G401 (cell line): ENCODE measurements at regions not wholly inside any gene's neighbourhood (a gene's known extent, or its start where the extent isn't known, plus 50 kb on each side); places are given as distances from the start of the nearest gene placed in this dataset.
"Not testable (repeated sequence)": the region's sequence is repeated elsewhere in the genome, so short reads cannot be mapped to it uniquely, and the experiment has no call there.

Experiments
- DNase-seq: peaks from one replicate; pipeline ENCODE4 v3.0.0-alpha.2; 2015; ENCODE audit warnings: low spot score
- in situ Hi-C: cut with HindIII; loops from 2 replicates; pipeline ENCODE4 v1.10.0; 2016; ENCODE audit warnings: low sequenced_read_pairs, mixed read lengths

DNA sequence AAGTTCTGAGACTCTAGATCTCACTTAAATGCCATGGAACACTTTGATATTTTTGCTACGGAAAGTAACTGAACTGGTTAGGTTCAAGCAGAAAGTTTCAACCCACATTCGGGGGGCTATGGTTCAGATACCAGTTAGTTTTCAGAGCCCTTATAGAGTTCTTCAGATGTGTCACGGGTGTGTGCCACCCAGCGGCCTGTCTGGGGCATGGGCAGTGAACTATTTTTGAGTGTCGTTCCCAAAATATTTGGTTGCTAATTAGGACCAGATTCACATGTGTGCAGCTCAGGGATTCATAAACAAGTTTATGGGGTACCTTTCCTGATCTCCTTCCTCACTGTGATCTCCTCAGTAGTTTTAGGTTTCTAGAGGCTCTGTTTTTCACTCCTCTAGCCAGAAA lies 271.9 kb downstream of the C7orf25 start:
- DNase-seq: no peak
- in situ Hi-C loops: no loop called here

DNA sequence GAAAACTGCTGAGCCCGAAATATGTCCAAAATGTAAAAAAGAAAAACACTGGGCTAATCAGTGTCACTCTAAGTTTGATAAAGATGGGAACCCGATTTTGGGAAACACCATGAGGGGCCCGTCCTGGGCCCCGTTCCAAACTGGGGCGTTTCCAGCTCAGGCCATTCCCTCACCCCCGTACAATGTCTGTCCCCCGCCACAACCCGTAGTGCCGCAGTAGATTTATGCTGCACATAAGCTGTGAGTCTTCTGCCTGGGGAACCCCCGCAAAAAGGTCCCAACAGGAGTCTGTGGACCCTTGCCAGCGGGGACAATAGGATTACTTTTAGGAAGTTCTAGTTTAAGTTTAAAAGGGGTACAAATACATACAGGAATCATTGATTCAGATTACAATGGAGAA lies 275.5 kb downstream of the C7orf25 start:
- DNase-seq, in situ Hi-C loops: not testable (repeated sequence)

DNA sequence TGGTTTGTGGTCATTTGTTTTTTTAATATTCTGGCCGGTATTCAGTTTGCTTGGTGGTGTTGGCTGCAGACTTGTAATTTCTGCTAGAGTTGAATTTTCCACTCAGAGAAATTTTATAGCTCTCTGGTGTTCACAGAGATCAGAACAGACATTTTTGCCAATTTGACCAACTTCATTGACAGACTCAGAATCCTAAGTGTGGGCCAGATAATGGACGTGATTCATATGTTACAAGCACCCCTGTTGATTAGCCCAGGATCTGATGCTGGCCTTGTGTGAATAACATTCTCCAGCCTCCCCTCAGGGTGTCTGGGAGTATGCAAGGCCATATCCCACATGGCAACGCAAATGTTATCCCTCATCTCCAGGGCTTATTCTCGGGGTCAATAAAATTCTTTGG lies 283.8 kb downstream of the C7orf25 start:
- no peak for DNase-seq
- in situ Hi-C loops: no loop called here

DNA sequence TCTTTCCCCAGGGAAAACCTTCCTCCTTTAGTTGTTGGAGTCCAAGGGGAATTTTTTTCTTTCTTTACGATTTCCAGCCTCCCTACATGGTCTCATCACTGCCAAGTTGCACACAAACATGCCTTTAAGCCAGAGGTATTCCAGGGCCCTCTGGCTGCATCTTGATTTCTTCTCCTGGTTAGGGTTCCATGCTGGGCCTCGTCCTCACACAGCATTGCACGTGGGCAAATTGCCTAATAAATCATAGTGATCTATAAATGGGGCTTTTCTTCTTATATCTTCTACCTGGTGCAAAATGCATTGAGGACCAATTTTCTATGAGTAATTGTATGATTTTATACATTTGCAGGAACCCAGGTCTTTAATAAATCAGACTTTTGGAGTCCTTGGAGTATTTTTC lies 284.2 kb downstream of the C7orf25 start:
- DNase-seq: no peak
- in situ Hi-C loops: no loop called here

DNA sequence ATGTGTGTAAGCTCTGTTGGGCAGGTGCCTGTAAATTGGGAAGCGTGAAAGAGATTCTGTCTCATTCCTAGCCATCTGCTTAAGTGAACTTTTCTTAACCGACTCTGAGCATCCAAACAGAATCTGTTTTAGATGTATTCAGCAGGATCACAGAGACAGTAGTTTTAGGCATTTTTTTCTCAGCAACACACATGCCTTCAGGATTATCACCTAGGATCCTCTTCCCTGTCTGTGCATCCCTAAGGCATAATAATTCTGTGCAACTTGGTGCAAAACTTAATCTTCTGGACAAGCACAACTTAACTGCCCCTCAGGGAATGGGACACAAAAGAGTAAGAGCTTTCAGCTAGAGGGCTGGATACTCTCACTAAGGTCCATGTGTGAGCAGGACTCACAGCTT lies 284.8 kb downstream of the C7orf25 start:
- DNase-seq: no peak
- in situ Hi-C loops: no loop called here

DNA sequence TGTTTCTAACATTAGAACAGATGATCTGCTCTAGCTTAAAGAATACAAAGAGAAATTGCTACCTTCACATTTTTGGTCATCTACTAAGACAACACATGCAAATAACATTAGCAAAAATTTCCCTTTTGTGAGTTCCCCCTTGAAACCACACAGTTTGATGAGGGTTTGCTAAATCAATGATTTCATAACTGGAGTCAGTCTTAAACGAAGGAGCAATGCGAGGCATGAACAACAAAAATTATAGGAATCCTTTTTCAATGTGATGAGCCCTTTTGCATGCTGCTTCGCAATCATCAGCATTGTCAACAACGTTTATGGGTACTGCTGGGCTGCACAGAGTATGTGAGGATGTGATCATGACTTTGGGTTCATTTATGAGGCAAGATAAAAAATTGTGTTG lies 286.4 kb downstream of the C7orf25 start:
- in situ Hi-C loops: no loop called here
- no peak for DNase-seq

DNA sequence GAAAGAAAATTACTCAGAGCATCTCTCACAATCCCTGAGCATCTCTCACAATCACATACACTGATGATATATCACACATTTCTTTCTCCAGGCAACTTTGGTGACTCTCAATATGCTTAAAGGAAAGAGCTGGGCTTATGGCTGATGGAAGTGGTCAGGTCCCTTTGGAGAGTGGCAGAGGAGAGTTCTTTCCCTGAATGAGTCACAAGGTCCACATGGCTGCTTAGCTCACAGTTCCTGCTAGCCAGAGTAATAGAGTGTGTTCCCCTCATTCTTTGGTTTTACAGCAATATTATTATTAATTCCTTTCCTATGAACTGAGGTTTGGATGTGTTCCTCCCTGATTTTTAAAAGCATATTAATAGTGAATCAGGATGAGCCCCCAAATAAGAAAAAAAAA lies 287.4 kb downstream of the C7orf25 start:
- in situ Hi-C loops: no loop called here
- DNase-seq: no peak

DNA sequence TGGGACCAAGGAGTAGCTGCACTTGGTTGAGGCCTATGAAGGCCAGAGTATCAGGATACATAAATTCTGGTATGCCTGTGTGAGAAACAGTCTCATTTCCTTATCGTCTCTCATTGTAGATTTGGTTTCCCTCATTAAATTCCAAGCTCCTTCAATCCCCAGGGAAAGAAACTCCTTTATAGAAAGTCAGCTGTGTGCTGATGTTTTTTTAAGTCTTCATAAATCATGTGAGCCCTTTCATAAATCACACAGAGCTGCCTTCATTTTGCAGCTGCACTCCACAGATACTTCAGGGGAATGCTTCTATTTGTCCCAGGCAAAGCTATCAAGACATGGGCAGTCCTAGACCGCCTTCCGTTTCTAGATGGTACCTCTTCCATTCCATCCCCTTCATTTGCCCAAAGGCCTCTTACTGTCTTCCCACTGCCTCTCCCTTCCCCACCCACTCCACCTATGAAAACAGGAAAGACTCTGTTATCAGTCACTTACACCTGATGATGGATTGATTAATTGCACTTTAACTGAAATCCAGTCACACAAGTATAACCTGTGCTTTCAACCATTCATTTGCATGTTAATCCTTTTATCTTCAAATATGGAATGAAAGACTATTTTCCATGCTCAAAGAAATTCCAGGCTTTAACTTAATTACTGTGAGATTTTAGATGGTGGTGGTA lies 290.2 kb downstream of the C7orf25 start:
- in situ Hi-C loops: no loop called here
- DNase-seq: no peak

DNA sequence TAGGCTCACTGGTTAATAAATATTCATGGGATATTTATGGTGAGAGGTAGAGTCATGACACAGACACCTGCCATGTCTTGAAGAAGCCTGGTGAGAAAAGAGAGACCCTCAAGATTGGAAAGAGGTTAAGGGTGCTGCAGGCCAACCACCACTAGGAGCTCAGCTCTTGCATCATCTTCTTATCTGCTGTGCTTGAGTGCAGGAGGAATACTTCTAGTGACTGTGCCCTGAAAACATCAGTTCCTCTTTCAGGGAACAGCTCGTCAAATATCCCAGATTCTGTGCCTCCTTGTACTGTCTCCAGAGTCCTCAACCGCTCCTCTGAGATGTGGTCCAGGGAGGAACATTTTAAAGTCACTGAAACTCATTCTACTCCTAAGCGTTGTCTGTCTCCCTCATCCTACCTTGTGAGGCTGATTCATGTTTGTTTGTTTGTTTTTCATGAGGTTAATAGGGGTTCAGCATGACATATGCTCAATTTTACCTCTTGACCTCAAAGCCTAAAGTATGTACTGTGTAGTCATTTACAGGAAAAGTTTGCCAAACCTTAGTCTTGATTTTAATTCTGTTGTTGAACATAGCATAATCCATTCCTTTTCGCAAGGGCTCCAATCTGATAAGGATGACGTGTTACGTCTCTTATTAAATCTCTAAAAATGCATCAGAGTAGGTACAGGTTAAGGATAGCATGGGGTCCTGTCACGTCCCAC lies 293.1 kb downstream of the C7orf25 start:
- no peak for DNase-seq
- in situ Hi-C loops: no loop called here

DNA sequence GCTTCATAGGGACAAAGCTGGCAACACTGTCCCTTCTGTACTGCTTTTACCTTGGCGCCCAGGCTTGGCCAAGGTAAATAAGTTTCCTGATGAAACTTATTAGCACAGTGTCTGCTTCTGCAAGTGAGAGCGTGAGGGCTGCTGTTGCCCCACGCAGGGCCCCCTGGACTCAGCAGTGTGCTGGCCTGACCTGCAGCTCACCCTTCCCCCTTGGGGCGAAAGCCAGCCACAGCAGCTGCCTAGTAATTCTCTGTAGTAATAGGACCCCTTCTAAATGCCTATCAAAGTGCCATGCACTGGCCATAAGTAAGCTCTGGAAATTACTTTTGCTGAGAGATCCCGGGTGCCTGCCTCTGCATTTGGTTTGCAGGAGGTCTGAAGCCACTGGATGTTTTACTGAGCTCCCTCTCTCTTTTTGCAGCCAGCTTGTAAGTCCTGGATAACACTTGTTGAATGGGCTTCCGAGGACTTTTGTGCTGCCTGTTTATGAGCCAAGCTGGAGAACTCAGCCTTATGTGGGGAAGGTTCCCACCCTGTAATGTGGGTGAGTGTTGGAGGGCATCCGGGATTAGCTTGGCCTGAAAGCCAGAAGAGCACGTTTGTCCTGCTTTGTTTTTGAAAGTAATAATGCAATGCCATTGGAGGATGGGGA lies 293.9 kb downstream of the C7orf25 start:
- in situ Hi-C loops: no loop called here
- no peak for DNase-seq

DNA sequence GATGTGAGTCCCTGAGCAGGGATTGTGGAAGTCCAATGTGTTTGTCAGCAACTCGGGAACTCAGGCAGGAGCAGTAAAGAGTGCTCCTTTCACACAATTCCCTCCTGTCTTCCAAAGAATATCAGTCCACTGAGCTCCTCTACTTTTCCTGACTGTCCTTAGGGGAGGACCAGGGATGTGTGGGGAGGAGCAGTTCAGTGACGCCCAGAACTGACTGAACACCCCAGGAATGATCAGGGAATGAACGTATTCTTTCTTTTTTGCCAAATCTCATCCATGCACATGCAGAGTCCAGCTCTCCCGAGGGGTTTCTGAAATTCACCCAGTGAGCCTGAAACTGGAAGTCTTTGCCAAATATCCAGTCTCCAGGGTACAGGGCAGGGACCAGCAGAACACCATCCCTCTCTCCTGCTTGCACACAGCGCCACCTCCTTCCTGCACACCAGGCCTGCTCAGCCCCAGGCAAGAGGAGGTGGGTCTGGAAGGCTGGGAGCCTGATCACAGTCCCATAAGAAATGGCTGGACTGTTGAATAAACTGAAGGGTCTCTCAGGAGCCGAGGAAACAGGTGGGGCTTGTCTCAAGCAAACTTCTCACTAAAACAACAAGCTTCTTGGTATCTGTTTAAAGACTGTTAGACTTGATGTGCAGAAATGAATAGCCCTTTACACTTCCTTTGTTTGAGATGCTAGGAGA lies 294.7 kb downstream of the C7orf25 start:
- DNase-seq: no peak
- in situ Hi-C loops: no loop called here

DNA sequence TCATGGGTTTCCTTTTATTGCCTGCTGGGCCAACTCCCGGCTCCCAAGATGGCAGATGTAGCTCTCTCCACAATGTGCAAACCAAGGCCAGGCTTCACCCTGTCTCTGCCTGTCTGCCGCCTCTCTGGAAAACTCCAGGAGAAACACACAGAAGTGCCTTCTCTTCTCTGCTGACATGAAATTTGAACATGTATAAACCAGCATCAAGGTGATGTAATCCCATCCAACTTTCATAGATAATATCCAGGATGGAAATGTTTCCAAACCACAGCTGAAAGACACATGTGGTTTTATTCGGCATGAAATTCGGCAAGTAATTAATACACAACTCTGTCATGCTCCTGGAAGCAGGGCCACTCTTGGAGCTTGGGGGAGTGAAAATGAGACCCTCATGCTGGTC lies 297.2 kb downstream of the C7orf25 start:
- in situ Hi-C loops: no loop called here
- no peak for DNase-seq

DNA sequence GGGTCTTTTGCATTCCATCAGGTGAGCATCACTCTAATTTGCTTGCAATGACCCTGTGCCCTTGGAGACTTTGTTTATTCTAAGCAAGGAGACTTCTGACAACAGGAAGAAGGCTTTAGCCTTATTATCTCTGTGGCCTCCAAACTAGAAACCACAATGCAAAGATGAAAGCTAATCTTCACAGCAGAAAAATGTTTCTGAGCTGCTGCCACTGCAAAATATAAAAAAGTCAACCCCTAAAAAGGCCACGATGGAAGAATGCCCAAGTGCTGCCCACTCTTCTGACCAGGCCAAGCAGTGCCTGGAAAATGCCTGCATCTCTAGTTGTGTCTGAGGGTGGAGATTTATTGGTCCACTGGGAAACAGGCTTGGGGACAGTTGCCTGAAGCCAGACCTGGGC lies 299.9 kb downstream of the C7orf25 start:
- in situ Hi-C loops: no loop called here
- DNase-seq: no peak

DNA sequence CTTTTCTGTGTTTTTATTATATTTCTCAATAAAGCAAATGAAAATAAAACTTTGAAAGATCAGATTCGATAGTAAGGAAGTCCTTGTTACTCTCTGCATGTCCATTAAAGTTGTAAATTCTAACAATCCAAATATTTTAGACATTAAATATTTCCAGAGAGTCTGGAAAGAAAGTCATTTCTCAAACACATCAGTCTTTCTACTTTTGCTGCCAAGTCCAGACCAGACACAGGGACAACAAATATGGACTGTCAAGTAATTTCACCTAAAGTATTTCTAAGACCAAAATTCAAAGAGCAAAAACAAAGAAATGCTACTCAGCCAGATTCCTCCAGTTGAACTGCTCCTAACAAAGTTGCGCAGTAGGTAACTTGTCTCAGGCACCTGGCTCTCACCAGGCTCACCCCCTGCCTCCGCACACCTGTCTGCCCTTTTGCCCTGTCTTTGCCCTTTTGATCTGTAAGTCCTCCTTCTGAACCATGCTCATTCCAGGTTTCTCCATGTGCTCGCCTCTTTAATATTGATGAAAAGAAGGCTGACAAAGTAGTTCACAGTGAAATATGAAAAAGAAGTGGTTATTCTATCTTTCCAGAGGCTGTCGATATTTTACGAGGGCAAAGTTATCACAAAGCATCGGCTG lies 300.5 kb downstream of the C7orf25 start:
- no peak for DNase-seq
- in situ Hi-C loops: no loop called here

DNA sequence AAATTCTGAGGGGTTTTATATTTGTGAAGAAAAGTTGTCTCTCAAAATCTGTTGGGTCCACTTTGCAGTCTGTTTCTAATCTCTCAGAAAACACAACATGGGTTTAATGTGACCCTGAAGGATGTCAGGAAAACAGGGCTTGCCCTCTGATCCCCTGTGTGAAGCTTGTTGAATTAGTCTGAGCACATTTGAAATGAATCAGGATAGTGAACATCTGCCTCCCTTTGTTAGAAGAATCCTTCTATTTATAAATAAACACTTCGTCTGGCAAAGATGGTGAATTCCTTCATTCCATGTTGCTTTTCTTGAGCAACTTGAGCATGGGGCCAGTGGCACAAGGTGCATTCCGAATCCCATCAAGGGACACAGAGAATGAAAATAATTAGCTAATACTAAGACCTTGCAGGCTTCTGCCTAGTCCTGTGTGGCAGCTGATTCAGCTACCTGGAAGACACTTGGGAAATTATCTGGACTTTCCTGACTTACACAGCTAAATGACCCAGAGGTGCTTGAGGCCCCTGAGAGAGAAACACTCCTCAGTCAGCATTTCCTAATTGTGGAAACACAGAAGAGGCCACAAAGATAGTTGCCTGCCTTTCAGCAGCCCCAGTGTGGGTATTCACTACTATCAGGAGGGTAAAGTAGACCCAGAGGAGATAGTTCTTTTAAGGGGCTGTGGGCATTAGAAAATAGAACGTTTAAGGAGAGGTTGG lies 305.5 kb downstream of the C7orf25 start:
- in situ Hi-C loops: no loop called here
- DNase-seq: no peak

DNA sequence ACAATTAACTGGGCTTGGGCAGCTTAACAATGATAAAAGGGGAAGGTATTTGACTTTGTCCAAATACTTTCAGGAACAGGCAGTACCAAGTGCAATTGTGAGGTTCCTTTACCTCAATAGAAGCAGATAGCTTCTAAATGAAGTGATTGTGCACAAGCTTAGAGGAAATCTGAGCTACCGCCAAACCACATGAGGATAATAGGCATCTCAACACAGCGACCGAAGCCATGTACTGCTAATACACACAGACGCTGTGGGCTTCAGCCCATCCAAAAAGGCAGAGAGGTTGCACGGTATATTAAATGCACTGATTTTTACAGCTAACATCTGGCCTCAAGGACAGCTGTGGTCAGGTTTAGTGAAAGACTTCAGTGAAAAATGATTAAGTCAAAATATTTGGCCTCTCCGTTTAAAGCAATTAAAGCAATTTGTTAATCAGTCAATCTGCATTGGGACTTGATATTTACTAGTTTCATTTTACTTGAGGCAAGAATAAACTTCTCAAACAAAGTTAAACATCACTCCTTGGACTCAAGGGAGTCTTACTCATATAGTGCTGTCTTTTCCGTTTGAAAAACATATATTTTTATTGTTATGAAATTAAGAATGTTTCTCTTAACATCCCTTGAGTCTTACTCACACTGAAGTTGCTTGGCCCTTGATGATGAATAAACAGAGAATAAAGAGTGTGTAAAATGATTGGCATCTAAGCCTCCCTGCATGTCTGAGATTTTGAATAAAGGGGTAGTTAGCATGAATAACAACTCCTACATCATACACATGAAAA lies 306.3 kb downstream of the C7orf25 start:
- DNase-seq: no peak
- in situ Hi-C loops: no loop called here

DNA sequence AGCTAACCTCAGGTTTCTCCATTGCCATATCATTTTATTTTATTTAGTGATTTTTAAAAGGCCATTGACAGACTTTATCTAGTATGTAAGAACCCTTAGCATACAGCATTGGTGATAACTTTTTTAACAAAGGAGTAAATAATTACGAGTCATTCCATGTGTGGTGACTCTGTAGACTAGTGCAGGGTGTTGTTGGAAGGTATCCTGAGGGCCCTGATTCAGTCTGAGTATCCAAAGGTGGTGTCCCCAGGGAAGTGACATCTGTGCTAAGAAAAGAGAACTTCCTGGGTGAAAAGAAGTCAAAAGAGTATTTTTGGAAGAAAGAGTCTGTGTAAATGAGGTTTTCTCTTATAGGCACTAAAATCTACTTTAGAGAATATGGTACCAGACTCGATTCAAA lies 308.4 kb downstream of the C7orf25 start:
- DNase-seq: no peak
- in situ Hi-C loops: no loop called here

DNA sequence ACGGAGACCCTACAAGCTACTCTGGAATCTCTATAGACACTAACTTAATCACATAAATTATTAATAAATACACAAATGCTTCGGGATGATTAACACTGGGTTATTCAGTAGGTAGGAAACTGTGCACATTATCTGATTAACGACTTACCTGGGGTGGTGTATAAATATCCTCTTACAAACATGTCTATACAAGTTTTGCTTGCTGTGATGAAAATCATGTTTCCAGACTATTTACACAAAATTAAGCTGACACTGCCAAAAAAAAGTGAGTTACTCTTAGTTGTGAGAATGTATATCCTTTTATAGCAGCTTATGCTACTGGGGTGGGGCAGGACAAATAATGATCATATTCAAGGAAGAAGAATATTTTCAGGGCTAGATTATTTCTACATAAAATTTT lies 314.6 kb downstream of the C7orf25 start:
- no peak for DNase-seq
- in situ Hi-C loops: no loop called here
